Upper lobe of left lung (tissue), 6 donors: ENCODE measurements at regions not wholly inside any gene's neighbourhood (a gene's known extent, or its start where the extent isn't known, plus 50 kb on each side); places are given as distances from the start of the nearest gene placed in this dataset.
A peak's percentile ranks its signal among the peaks of the same experiment; 100 is the strongest.

ENCODE experiments used
- ATAC-seq, 2 donors: fragments of 200-7000 bp; cut with Tn5 transposase; one replicate each; pipeline ENCODE4 v1.9.1; 2022; ENCODE audit warnings: mild to moderate bottlenecking in 2 of 2, moderate library complexity in 2 of 2; ENCODE audit not compliant: low FRiP score in 2 of 2
- DNase-seq, 2 donors: peaks; one replicate each; pipeline ENCODE4 v3.0.0-alpha.2; 2019 to 2020
- H3K27ac ChIP-seq, 4 donors: fragments of 200-600 bp; sonication (generic); one replicate each; pipeline ENCODE4 v1.5.1; 2016 to 2019
- H3K27me3 ChIP-seq, 4 donors: fragments of 200-600 bp; sonication (generic); one replicate each; pipeline ENCODE4 v1.5.1; 2017 to 2019
- H3K36me3 ChIP-seq, 4 donors: fragments of 200-600 bp; sonication (generic); one replicate each; pipeline ENCODE4 v1.5.1; 2016 to 2019
- H3K4me1 ChIP-seq, 4 donors: fragments of 200-600 bp; sonication (generic); one replicate each; pipeline ENCODE4 v1.5.1; 2018 to 2019
- H3K4me3 ChIP-seq, 4 donors: fragments of 200-600 bp; sonication (generic); one replicate each; pipeline ENCODE4 v1.5.1; 2017 to 2019; ENCODE audit warnings: mild to moderate bottlenecking in 2 of 4, moderate library complexity in 1 of 4
- H3K9me3 ChIP-seq, 4 donors: fragments of 200-600 bp; sonication (generic); one replicate each; pipeline ENCODE4 v1.5.1; 2018 to 2019
- EP300 ChIP-seq, 4 donors: sonication (generic); formaldehyde crosslinking; IDR thresholded peaks; one replicate each; pipeline ENCODE4 v1.5.1; 2017; ENCODE audit warnings: antibody characterized with exemption in 4 of 4, control low read depth in 2 of 4
- POLR2A ChIP-seq, 4 donors: fragments of 450-650 bp; IDR thresholded peaks; one replicate each; pipeline ENCODE4 v1.5.1; 2016 to 2017; ENCODE audit warnings: antibody characterized with exemption in 4 of 4, mild to moderate bottlenecking in 2 of 4
- POLR2AphosphoS5 ChIP-seq, 2 donors: sonication (generic); formaldehyde crosslinking; IDR thresholded peaks; one replicate each; pipeline ENCODE4 v1.5.1; 2017; ENCODE audit warnings: antibody characterized with exemption in 2 of 2
- WGBS, 2 donors: methylation state at CpG; one replicate each; pipeline ENCODE4 v1.1.5; 2017 to 2018; 5-methylcytosine and 5-hydroxymethylcytosine counted together
- TF ChIP-seq, protein P1 (sequence below), 6 experiments: fragments of 450-650 bp in 4 of 6; fragments of 200-600 bp in 2 of 6; sonication (generic) in 2 of 6; IDR thresholded peaks; one replicate each; pipeline ENCODE4 v1.5.1; 2016 to 2019; ENCODE audit warnings: antibody characterized with exemption in 6 of 6
- donor health status: DM: no; HTN: no; CAD: no; lungs with moderate emphysema.
- donor health status: DM: no; HTN: yes; CAD: no; lungs with severe emphysema.

GRCh38 chr3:27905625-27906024 is 183.5 kb upstream of the EOMES start:
- ATAC-seq: peak in 1 of 2 donors; percentile 61
- WGBS, 2 donors: 83 to 87% methylated on average over 2 of the region's 2 CpGs

DNA sequence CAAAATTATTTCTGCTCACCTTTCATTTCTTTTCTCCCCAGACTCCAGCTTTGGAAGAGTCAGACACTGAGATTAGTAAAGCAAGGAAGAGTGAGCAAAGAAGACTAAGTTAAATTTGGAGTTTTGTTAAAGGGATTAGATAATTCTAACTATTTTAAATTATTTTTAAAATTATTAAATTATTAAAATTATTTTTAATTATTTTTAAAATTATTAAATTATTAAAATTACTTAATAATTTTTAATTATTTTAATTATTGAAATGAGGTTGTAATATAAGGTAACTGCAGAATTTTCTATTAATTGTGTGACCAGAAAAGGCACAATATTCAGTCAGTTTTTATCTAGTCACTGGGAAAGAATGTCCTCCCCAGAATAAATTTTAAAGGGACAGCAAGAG is 185.0 kb upstream of the EOMES start:
- DNase-seq: no peak
- H3K4me1 ChIP-seq: no peaks in the 10 kb centered on the region
- H3K36me3 ChIP-seq: no peaks in the 10 kb centered on the region
- TF ChIP-seq EP300 (IDR thresholded peaks at IDR 0.05): no peak
- TF ChIP-seq POLR2AphosphoS5 (IDR thresholded peaks at IDR 0.05): no peak
- TF ChIP-seq, protein P1, sequence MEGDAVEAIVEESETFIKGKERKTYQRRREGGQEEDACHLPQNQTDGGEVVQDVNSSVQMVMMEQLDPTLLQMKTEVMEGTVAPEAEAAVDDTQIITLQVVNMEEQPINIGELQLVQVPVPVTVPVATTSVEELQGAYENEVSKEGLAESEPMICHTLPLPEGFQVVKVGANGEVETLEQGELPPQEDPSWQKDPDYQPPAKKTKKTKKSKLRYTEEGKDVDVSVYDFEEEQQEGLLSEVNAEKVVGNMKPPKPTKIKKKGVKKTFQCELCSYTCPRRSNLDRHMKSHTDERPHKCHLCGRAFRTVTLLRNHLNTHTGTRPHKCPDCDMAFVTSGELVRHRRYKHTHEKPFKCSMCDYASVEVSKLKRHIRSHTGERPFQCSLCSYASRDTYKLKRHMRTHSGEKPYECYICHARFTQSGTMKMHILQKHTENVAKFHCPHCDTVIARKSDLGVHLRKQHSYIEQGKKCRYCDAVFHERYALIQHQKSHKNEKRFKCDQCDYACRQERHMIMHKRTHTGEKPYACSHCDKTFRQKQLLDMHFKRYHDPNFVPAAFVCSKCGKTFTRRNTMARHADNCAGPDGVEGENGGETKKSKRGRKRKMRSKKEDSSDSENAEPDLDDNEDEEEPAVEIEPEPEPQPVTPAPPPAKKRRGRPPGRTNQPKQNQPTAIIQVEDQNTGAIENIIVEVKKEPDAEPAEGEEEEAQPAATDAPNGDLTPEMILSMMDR (IDR thresholded peaks at IDR 0.05): no peak
- TF ChIP-seq POLR2A (IDR thresholded peaks at IDR 0.05): no peak
- H3K27ac ChIP-seq: no peak overlapping the region
- no peaks in the 10 kb centered on the region for H3K9me3 ChIP-seq
- ATAC-seq: no peak
- H3K27me3 ChIP-seq: no peaks in the 10 kb centered on the region
- no peak overlapping the region for H3K4me3 ChIP-seq

More at GRCh38 chr3:27905625-27906024, 183.5 kb upstream of the EOMES start:
- Histone ChIP-seq H3K27ac (no peak overlapping the region), H3K4me3 (no peak overlapping the region), H3K4me1 (no peaks in the 10 kb centered on the region), H3K9me3 (no peaks in the 10 kb centered on the region), H3K36me3 (no peaks in the 10 kb centered on the region), H3K27me3 (no peaks in the 10 kb centered on the region)
- TF ChIP-seq POLR2AphosphoS5 (IDR thresholded peaks at IDR 0.05): no peak
- TF ChIP-seq, protein P1 (IDR thresholded peaks at IDR 0.05): no peak
- DNase-seq: no peak

- TF ChIP-seq POLR2A (IDR thresholded peaks at IDR 0.05) (no peak), EP300 (IDR thresholded peaks at IDR 0.05) (no peak), POLR2AphosphoS5 (IDR thresholded peaks at IDR 0.05) (no peak)
- TF ChIP-seq, protein P1 (IDR thresholded peaks at IDR 0.05): no peak
- Histone ChIP-seq H3K27me3 (no peaks in the 10 kb centered on the region), H3K9me3 (no peaks in the 10 kb centered on the region), H3K4me3 (no peak overlapping the region), H3K27ac (no peak overlapping the region), H3K36me3 (no peaks in the 10 kb centered on the region), H3K4me1 (no peaks in the 10 kb centered on the region)
- WGBS, 2 donors: 69 to 70% methylated on average over 4 of the region's 4 CpGs
- no peak for DNase-seq
- no peak for ATAC-seq
Observed at GRCh38 chr3:27907929-27908328, 185.8 kb upstream of the EOMES start.

DNA sequence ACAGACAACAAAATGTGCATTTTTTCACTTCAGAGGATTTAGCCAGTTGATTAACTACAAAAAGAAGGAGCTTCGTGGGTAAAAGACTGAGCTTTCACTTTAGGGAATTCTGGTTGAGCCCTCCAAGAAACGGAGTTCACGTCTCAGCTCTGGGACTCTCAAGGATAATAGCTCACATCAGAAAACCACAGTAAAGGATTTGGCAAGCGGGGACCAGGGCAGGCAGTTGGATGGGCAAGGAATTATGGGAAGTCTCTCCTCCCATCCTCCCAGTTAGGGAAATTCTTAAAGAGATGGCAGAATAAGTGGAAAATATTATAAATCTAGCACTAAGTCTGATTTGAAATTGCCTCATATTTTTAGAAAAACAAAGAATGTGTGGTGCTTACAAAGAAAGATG is 188.3 kb upstream of the EOMES start:
- ATAC-seq (peak in 1 of 2 donors; percentile 76), DNase-seq (no peak)
- no peaks in the 10 kb centered on the region for H3K9me3 ChIP-seq
- WGBS, 2 donors: 50 to 69% methylated on average over 4 of the region's 4 CpGs
- H3K36me3 ChIP-seq: no peaks in the 10 kb centered on the region
- no peaks in the 10 kb centered on the region for H3K27me3 ChIP-seq
- H3K4me3 ChIP-seq: no peak overlapping the region
- H3K27ac ChIP-seq: no peak overlapping the region
- no peaks in the 10 kb centered on the region for H3K4me1 ChIP-seq
- TF ChIP-seq EP300 (IDR thresholded peaks at IDR 0.05) (no peak), POLR2A (IDR thresholded peaks at IDR 0.05) (no peak), POLR2AphosphoS5 (IDR thresholded peaks at IDR 0.05) (no peak)
- TF ChIP-seq, protein P1 (IDR thresholded peaks at IDR 0.05): no peak

GRCh38 chr3:27914199-27914598 is 192.1 kb upstream of the EOMES start:
- TF ChIP-seq POLR2A (IDR thresholded peaks at IDR 0.05): no peak
- no peak for TF ChIP-seq EP300 (IDR thresholded peaks at IDR 0.05)
- TF ChIP-seq POLR2AphosphoS5 (IDR thresholded peaks at IDR 0.05): no peak
- TF ChIP-seq, protein P1 (IDR thresholded peaks at IDR 0.05): no peak
- DNase-seq (no peak), ATAC-seq (no peak)
- Histone ChIP-seq H3K36me3 (no peaks in the 10 kb centered on the region), H3K4me1 (no peaks in the 10 kb centered on the region), H3K4me3 (no peak overlapping the region), H3K9me3 (no peaks in the 10 kb centered on the region), H3K27ac (no peak overlapping the region), H3K27me3 (no peaks in the 10 kb centered on the region)
- 78 to 86% methylated on average over 6 of the region's 6 CpGs for WGBS, 2 donors
